ENCODE measurements at regions not wholly inside any gene's neighbourhood (a gene's known extent, or its start where the extent isn't known, plus 50 kb on each side); places are given as distances from the start of the nearest gene placed in this dataset.

GRCh38 chr1:101437800-101438199, 201.0 kb downstream of the S1PR1 start:
- TF ChIP-seq, protein P1, sequence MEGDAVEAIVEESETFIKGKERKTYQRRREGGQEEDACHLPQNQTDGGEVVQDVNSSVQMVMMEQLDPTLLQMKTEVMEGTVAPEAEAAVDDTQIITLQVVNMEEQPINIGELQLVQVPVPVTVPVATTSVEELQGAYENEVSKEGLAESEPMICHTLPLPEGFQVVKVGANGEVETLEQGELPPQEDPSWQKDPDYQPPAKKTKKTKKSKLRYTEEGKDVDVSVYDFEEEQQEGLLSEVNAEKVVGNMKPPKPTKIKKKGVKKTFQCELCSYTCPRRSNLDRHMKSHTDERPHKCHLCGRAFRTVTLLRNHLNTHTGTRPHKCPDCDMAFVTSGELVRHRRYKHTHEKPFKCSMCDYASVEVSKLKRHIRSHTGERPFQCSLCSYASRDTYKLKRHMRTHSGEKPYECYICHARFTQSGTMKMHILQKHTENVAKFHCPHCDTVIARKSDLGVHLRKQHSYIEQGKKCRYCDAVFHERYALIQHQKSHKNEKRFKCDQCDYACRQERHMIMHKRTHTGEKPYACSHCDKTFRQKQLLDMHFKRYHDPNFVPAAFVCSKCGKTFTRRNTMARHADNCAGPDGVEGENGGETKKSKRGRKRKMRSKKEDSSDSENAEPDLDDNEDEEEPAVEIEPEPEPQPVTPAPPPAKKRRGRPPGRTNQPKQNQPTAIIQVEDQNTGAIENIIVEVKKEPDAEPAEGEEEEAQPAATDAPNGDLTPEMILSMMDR (IDR thresholded peaks at IDR 0.05 in 8 of 11, conservative IDR thresholded peaks at IDR 0.05 in 3 of 11), result no peak
- TF ChIP-seq POLR2A (IDR thresholded peaks at IDR 0.05), result no peak
- TF ChIP-seq POLR2AphosphoS5 (IDR thresholded peaks at IDR 0.05), result no peak
